Retinal pigment epithelial cell (primary cell): ENCODE measurements at regions not wholly inside any gene's neighbourhood (a gene's known extent, or its start where the extent isn't known, plus 50 kb on each side); places are given as distances from the start of the nearest gene placed in this dataset.
"Not testable (repeated sequence)": the region's sequence is repeated elsewhere in the genome, so short reads cannot be mapped to it uniquely, and the experiment has no call there.

ENCODE experiments used
- DNase-seq: peaks from one replicate; pipeline ENCODE4 v3.0.0-alpha.2; 2010; ENCODE audit warnings: low read depth
- H3K4me3 ChIP-seq: 2 replicates; pipeline ENCODE4 v1.5.1; 2011; ENCODE audit warnings: mild to moderate bottlenecking, low read length, control low read depth, moderate library complexity
- CTCF ChIP-seq: conservative IDR thresholded peaks from 2 replicates; pipeline ENCODE4 v1.5.1; 2011; ENCODE audit warnings: low read depth, low read length, control low read depth, inconsistent platforms

DNA sequence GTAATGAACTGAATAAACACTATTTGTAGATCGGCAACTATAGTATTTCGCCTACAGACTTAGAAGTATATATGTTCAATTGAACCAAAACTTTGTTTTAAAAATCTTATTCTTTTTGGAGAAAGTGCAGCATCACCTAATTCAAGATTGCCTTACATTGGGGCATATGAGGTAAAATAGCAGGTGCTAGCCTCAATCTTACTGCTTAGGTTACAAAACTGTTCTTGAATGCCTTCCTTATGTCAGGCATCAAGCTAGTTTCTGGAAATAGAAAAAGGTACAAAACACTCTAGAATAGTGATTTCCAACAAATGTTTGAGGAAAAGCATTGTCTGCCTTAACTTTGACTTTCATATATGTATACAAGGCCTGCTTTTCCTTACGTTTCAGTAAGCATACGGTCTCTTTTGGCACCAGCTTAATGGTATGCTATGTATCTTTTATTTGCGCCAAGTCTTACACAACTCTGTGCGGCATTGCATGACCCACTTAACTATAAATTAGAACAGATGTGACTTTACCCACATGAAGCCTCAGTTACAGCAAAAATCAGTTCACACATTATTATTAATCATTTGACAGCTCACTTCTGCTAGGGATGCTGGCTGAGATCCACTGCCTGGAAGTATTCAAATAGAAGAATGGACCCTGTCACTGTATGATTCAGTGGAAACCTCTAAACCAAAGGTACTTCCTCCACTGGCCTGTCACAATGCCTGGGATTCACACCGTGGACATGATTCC, 174.1 kb downstream of the PRELID2 start:
- no peak for TF ChIP-seq CTCF
- H3K4me3 ChIP-seq: no peak overlapping the region
- DNase-seq: no peak

GRCh38 chr5:145658435-145658834, 176.7 kb downstream of the PRELID2 start:
- H3K4me3 ChIP-seq: no peak overlapping the region
- TF ChIP-seq CTCF: no peak
- no peak for DNase-seq

GRCh38 chr5:145652700-145653099, 182.4 kb downstream of the PRELID2 start:
- DNase-seq, H3K4me3 ChIP-seq: not testable (repeated sequence)

DNA sequence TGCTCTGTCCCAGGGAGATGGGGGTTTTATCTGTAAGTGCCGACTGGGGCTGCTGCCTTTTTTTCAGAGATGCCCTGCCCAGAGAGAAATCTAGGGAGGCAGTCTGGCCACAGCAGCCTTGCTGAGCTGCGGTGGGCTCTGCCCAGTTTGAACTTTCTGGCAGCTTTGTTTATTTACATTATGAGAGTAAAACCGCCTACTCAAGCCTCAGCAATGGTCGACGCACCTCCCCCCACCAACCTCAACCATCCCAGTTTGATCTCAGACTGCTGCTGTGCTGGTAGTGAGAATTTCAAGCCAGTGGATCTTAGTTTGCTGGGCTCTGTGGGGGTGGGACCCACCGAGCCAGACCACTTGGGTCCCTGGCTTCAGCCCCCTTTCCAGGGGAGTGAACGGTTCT, 188.0 kb downstream of the PRELID2 start:
- H3K4me3 ChIP-seq, DNase-seq: not testable (repeated sequence)

- not testable (repeated sequence) for H3K4me3 ChIP-seq, DNase-seq
These were observed 191.9 kb downstream of the PRELID2 start for GRCh38 chr5:145643214-145643613.

DNA sequence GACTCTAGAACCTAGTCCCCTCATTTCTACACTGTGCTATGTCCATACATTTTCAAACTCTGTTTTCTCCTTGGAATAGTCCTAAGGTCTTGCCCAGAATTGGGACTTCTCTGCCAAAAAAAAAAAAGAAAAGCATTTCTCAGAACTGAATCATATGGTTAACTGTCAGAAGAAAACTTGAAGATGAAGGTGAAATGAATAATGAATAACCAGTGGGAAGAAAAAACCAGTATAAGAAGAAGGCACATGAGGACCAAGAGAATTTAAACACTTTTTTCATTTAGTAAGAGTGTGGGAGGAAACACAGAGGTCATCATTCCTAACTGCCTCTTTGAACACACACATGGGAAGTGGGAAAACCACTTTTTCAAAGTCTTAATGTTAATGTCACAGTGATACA, 197.7 kb downstream of the PRELID2 start:
- no peak for TF ChIP-seq CTCF
- no peak for DNase-seq
- H3K4me3 ChIP-seq: no peak overlapping the region

- no peak overlapping the region for H3K4me3 ChIP-seq
- no peak for TF ChIP-seq CTCF
- no peak for DNase-seq
These were observed 198.8 kb downstream of the PRELID2 start for GRCh38 chr5:145636371-145636770.

- no peak overlapping the region for H3K4me3 ChIP-seq
- TF ChIP-seq CTCF: no peak
- no peak for DNase-seq
These were observed 201.7 kb downstream of the PRELID2 start for GRCh38 chr5:145633474-145633873.

DNA sequence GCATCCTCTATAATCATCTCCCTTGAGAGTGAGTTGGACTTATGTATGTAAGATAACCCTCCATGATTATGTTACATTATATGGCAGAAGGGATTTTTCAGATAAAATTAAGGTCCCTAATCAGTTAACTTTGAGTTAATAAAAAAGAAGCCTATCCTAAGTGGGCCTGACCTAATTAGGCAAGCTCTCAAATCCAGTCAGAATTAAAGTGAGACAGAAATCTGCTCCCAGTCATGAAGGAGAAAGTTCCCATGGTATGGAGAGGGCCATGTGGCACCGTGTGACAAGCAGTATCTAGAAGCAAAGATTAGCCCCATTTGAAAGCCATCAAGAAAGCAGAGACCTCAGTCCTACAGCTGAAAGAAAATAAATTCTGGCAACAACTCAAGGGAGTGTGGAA, 202.4 kb downstream of the PRELID2 start:
- TF ChIP-seq CTCF: no peak
- no peak overlapping the region for H3K4me3 ChIP-seq
- DNase-seq: no peak
